ENCODE measurements at regions not wholly inside any gene's neighbourhood (a gene's known extent, or its start where the extent isn't known, plus 50 kb on each side); places are given as distances from the start of the nearest gene placed in this dataset.

- TF ChIP-seq CTCF (IDR thresholded peaks at IDR 0.05; ENCODE audit: low read depth, low read length, missing control alignments) = no peak
- H3K4me3 ChIP-seq (replicated peaks; ENCODE audit: low read depth, low read length) = no peak overlapping the region
These were observed 146.9 kb upstream of the DMAC1 start for GRCh38 chr9:7946458-7946857.

GRCh38 chr9:7944572-7944971, 145.0 kb upstream of the DMAC1 start:
- no peak for TF ChIP-seq CTCF (IDR thresholded peaks at IDR 0.05; ENCODE audit: low read depth, low read length, missing control alignments)

More at GRCh38 chr9:7946458-7946857, 146.9 kb upstream of the DMAC1 start:
- no peak for DNase-seq (ENCODE audit: extremely low read depth, low read depth)

GRCh38 chr9:7937761-7938491, 138.3 kb upstream of the DMAC1 start:
- no peak overlapping the region for H3K4me3 ChIP-seq (replicated peaks; ENCODE audit: low read depth, low read length)
- DNase-seq (ENCODE audit: extremely low read depth, low read depth) = no peak
- TF ChIP-seq CTCF (IDR thresholded peaks at IDR 0.05; ENCODE audit: low read depth, low read length, missing control alignments) = no peak

More at GRCh38 chr9:7944572-7944971, 145.0 kb upstream of the DMAC1 start:
- DNase-seq (ENCODE audit: extremely low read depth, low read depth) = no peak
- no peak overlapping the region for H3K4me3 ChIP-seq (replicated peaks; ENCODE audit: low read depth, low read length)

GRCh38 chr9:7936996-7937395, 137.4 kb upstream of the DMAC1 start:
- DNase-seq (ENCODE audit: extremely low read depth, low read depth) = no peak
- no peak for TF ChIP-seq CTCF (IDR thresholded peaks at IDR 0.05; ENCODE audit: low read depth, low read length, missing control alignments)
- H3K4me3 ChIP-seq (replicated peaks; ENCODE audit: low read depth, low read length) = no peak overlapping the region

GRCh38 chr9:7936163-7936562, 136.6 kb upstream of the DMAC1 start:
- DNase-seq (ENCODE audit: extremely low read depth, low read depth) = no peak
- TF ChIP-seq CTCF (IDR thresholded peaks at IDR 0.05; ENCODE audit: low read depth, low read length, missing control alignments) = no peak
- no peak overlapping the region for H3K4me3 ChIP-seq (replicated peaks; ENCODE audit: low read depth, low read length)

- no peak overlapping the region for H3K4me3 ChIP-seq (replicated peaks; ENCODE audit: low read depth, low read length)
- DNase-seq (ENCODE audit: extremely low read depth, low read depth) = no peak
- TF ChIP-seq CTCF (IDR thresholded peaks at IDR 0.05; ENCODE audit: low read depth, low read length, missing control alignments) = no peak
These were observed 136.1 kb upstream of the DMAC1 start for GRCh38 chr9:7935681-7936080.

- no peak for DNase-seq (ENCODE audit: extremely low read depth, low read depth)
- no peak for TF ChIP-seq CTCF (IDR thresholded peaks at IDR 0.05; ENCODE audit: low read depth, low read length, missing control alignments)
- no peak overlapping the region for H3K4me3 ChIP-seq (replicated peaks; ENCODE audit: low read depth, low read length)
These were observed 133.2 kb upstream of the DMAC1 start for GRCh38 chr9:7932767-7933166.

Measured in HFF-Myc (cell line).